SK-N-SH (cell line): ENCODE measurements at regions not wholly inside any gene's neighbourhood (a gene's known extent, or its start where the extent isn't known, plus 50 kb on each side); places are given as distances from the start of the nearest gene placed in this dataset.

Source experiments
- CTCF ChIP-seq: fragments of 200-600 bp; sonication (generic); IDR thresholded peaks from 2 replicates; pipeline ENCODE4 v1.6.1; 2017; ENCODE audit warnings: antibody characterized with exemption, mild to moderate bottlenecking, moderate library complexity
- TAF1 ChIP-seq: IDR thresholded peaks from 2 replicates; pipeline ENCODE4 v1.6.1; 2012; ENCODE audit warnings: low read depth, mild to moderate bottlenecking, low read length, moderate library complexity, borderline replicate concordance

- no peak for TF ChIP-seq TAF1
- no peak for TF ChIP-seq CTCF
Measured at GRCh38 chr10:65497837-65498236, 1428.0 kb upstream of the LRRTM3 start.
